Prostate gland (tissue), 2 donors: ENCODE measurements at regions not wholly inside any gene's neighbourhood (a gene's known extent, or its start where the extent isn't known, plus 50 kb on each side); places are given as distances from the start of the nearest gene placed in this dataset.

Experiments
- POLR2A ChIP-seq: fragments of 450-650 bp; IDR thresholded peaks from one replicate; pipeline ENCODE4 v1.6.1; 2016; ENCODE audit warnings: antibody characterized with exemption, mild to moderate bottlenecking
- POLR2AphosphoS5 ChIP-seq: sonication (generic); formaldehyde crosslinking; IDR thresholded peaks from one replicate; pipeline ENCODE4 v1.6.1; 2017; ENCODE audit warnings: antibody characterized with exemption
- TF ChIP-seq, protein P1 (sequence below), 4 experiments: fragments of 200-600 bp in 2 of 4; fragments of 450-650 bp in 2 of 4; sonication (generic) in 2 of 4; IDR thresholded peaks; 1 replicate in 3 of 4; 2 replicates in 1 of 4; pipeline ENCODE4 v1.5.1; 2016 to 2019; ENCODE audit warnings: antibody characterized with exemption in 4 of 4, mild to moderate bottlenecking in 2 of 4, moderate library complexity in 2 of 4

GRCh38 chrX:138877746-138878145 is 166.2 kb upstream of the FGF13 start:
- TF ChIP-seq, protein P1, sequence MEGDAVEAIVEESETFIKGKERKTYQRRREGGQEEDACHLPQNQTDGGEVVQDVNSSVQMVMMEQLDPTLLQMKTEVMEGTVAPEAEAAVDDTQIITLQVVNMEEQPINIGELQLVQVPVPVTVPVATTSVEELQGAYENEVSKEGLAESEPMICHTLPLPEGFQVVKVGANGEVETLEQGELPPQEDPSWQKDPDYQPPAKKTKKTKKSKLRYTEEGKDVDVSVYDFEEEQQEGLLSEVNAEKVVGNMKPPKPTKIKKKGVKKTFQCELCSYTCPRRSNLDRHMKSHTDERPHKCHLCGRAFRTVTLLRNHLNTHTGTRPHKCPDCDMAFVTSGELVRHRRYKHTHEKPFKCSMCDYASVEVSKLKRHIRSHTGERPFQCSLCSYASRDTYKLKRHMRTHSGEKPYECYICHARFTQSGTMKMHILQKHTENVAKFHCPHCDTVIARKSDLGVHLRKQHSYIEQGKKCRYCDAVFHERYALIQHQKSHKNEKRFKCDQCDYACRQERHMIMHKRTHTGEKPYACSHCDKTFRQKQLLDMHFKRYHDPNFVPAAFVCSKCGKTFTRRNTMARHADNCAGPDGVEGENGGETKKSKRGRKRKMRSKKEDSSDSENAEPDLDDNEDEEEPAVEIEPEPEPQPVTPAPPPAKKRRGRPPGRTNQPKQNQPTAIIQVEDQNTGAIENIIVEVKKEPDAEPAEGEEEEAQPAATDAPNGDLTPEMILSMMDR (IDR thresholded peaks at IDR 0.05): no peak
- TF ChIP-seq POLR2A (no peak), POLR2AphosphoS5 (no peak)
